GM23338 (cell line): ENCODE measurements at regions not wholly inside any gene's neighbourhood (a gene's known extent, or its start where the extent isn't known, plus 50 kb on each side); places are given as distances from the start of the nearest gene placed in this dataset.

Experiments
- ATAC-seq: fragments of 200-7000 bp; cut with Tn5 transposase; 3 replicates; pipeline ENCODE4 v1.9.1; 2020
- DNase-seq: peaks from one replicate; pipeline ENCODE4 v3.0.0-alpha.2; 2015; ENCODE audit warnings: low spot score
- H2AFZ ChIP-seq: fragments of 200-600 bp; sonication (generic); 2 replicates; pipeline ENCODE4 v1.8.0; 2016; ENCODE audit warnings: antibody characterized with exemption, mild to moderate bottlenecking, moderate library complexity
- H3F3A ChIP-seq: fragments of 200-600 bp; sonication (generic); replicated peaks from 2 replicates; pipeline ENCODE4 v1.8.0; 2017; ENCODE audit warnings: antibody characterized with exemption, mixed run types, low read depth
- H3K27ac ChIP-seq: fragments of 200-600 bp; sonication (generic); 2 replicates; pipeline ENCODE4 v1.6.1; 2016; ENCODE audit warnings: low read depth
- H3K27me3 ChIP-seq: fragments of 200-600 bp; sonication (generic); 2 replicates; pipeline ENCODE4 v1.8.0; 2016; ENCODE audit warnings: mild to moderate bottlenecking, mixed run types, moderate library complexity; ENCODE audit not compliant: insufficient read depth
- H3K36me3 ChIP-seq: fragments of 200-600 bp; sonication (generic); 2 replicates; pipeline ENCODE4 v1.8.0; 2016; ENCODE audit warnings: mild to moderate bottlenecking; ENCODE audit not compliant: insufficient read depth
- H3K4me1 ChIP-seq: fragments of 200-600 bp; sonication (generic); 2 replicates; pipeline ENCODE4 v1.8.0; 2016; ENCODE audit warnings: mild to moderate bottlenecking, moderate library complexity; ENCODE audit not compliant: insufficient read depth
- H3K4me2 ChIP-seq: fragments of 200-600 bp; sonication (generic); 2 replicates; pipeline ENCODE4 v1.7.1; 2017; ENCODE audit warnings: mixed run types
- H3K4me3 ChIP-seq: fragments of 200-600 bp; sonication (generic); 2 replicates; pipeline ENCODE4 v1.6.1; 2016; ENCODE audit warnings: mixed run types
- H3K79me2 ChIP-seq: fragments of 200-600 bp; sonication (generic); replicated peaks from 2 replicates; pipeline ENCODE4 v1.8.0; 2017; ENCODE audit warnings: mild to moderate bottlenecking; ENCODE audit not compliant: insufficient read depth
- H3K9me2 ChIP-seq: fragments of 200-600 bp; sonication (generic); 2 replicates; pipeline ENCODE4 v1.8.0; 2017; ENCODE audit not compliant: insufficient read depth
- H4K20me1 ChIP-seq: fragments of 200-600 bp; sonication (generic); replicated peaks from 2 replicates; pipeline ENCODE4 v1.8.0; 2017; ENCODE audit warnings: mild to moderate bottlenecking; ENCODE audit not compliant: insufficient read depth
- H3K27ac Mint-ChIP-seq: 2 replicates; pipeline ENCODE4 v1.8.0; 2020; ENCODE audit warnings: inconsistent platforms, mild to moderate bottlenecking, moderate library complexity, mixed read lengths
- H3K27me3 Mint-ChIP-seq: 3 replicates; pipeline ENCODE4 v1.8.0; 2022; ENCODE audit warnings: low read depth, mild to moderate bottlenecking, moderate library complexity, mixed read lengths, inconsistent platforms; ENCODE audit not compliant: insufficient read depth, poor library complexity
- H3K36me3 Mint-ChIP-seq: 3 replicates; pipeline ENCODE4 v1.8.0; 2021; ENCODE audit warnings: low read depth, mild to moderate bottlenecking, inconsistent platforms, moderate library complexity, mixed read lengths
- H3K4me1 Mint-ChIP-seq: 3 replicates; pipeline ENCODE4 v1.8.0; 2020; ENCODE audit warnings: mild to moderate bottlenecking, inconsistent platforms, mixed read lengths
- H3K4me3 Mint-ChIP-seq: 3 replicates; pipeline ENCODE4 v1.8.0; 2021; ENCODE audit warnings: moderate library complexity, mild to moderate bottlenecking, inconsistent platforms, mixed read lengths
- H3K9me3 Mint-ChIP-seq: 3 replicates; pipeline ENCODE4 v1.8.0; 2020; ENCODE audit warnings: moderate library complexity, mild to moderate bottlenecking, inconsistent platforms, mixed read lengths
- ETS1 ChIP-seq: IDR thresholded peaks from 2 replicates; pipeline ENCODE4 v1.6.1; 2016; ENCODE audit warnings: antibody characterized with exemption
- EZH2 ChIP-seq: fragments of 200-600 bp; sonication (generic); IDR thresholded peaks from one replicate; pipeline ENCODE4 v1.8.0; 2017; ENCODE audit warnings: antibody characterized with exemption, mild to moderate bottlenecking, low read depth; ENCODE audit not compliant: unreplicated experiment
- EZH2phosphoT487 ChIP-seq: fragments of 200-600 bp; sonication (generic); IDR thresholded peaks from one replicate; pipeline ENCODE4 v1.8.1; 2018; ENCODE audit warnings: antibody characterized with exemption; ENCODE audit not compliant: unreplicated experiment
- POLR2AphosphoS5 ChIP-seq: IDR thresholded peaks from 2 replicates; pipeline ENCODE4 v1.6.1; 2016; ENCODE audit warnings: antibody characterized with exemption, low read depth
- ZNF462 ChIP-seq: fragments of 250-450 bp; sonication (Bioruptor Pico); IDR thresholded peaks from 2 replicates; pipeline ENCODE4 v1.5.0; 2020; ENCODE audit warnings: mild to moderate bottlenecking, moderate library complexity
- TF ChIP-seq, protein P1 (sequence below): IDR thresholded peaks from one replicate; pipeline ENCODE4 v1.6.1; 2018; ENCODE audit warnings: antibody characterized with exemption; ENCODE audit not compliant: unreplicated experiment

DNA sequence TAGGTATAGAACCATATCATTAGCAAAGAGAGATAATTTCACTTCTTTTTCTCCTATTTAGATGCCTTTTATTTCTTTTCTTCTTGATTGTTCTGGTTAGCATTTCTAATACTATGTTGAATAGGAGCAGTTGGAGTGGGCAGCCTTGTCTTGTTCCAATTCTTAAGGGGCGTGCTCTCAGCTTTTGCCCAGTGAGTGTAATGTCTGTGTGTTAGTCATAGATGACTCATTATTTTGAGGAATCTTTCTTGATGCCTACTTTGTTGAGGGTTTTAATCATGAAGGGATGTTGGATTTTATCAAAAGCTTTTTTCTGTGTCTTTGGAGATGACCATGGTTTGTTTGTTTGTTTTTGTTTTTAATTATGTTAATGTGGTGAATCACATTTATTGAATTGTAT, 1453.1 kb upstream of the SLC39A10 start:
- Histone ChIP-seq H4K20me1 (no peaks in the 10 kb centered on the region), H3K4me3 (no peak overlapping the region), H3K27ac (no peak overlapping the region), H3F3A (no peaks in the 10 kb centered on the region), H2AFZ (no peak overlapping the region), H3K27me3 (no peaks in the 10 kb centered on the region), H3K36me3 (no peaks in the 10 kb centered on the region), H3K4me2 (no peak overlapping the region), H3K4me1 (no peaks in the 10 kb centered on the region), H3K79me2 (no peaks in the 10 kb centered on the region), H3K9me2 (peaks cover 13% of the 10 kb centered on the region; the same call in 1 of the 2 replicates)
- Mint-ChIP-seq H3K36me3 (no peaks in the 10 kb centered on the region), H3K9me3 (no peaks in the 10 kb centered on the region), H3K4me1 (no peaks in the 10 kb centered on the region), H3K27ac (no peak overlapping the region), H3K27me3 (no peaks in the 10 kb centered on the region), H3K4me3 (no peak overlapping the region)
- DNase-seq (no peak), ATAC-seq (no peak)
- TF ChIP-seq, protein P1, sequence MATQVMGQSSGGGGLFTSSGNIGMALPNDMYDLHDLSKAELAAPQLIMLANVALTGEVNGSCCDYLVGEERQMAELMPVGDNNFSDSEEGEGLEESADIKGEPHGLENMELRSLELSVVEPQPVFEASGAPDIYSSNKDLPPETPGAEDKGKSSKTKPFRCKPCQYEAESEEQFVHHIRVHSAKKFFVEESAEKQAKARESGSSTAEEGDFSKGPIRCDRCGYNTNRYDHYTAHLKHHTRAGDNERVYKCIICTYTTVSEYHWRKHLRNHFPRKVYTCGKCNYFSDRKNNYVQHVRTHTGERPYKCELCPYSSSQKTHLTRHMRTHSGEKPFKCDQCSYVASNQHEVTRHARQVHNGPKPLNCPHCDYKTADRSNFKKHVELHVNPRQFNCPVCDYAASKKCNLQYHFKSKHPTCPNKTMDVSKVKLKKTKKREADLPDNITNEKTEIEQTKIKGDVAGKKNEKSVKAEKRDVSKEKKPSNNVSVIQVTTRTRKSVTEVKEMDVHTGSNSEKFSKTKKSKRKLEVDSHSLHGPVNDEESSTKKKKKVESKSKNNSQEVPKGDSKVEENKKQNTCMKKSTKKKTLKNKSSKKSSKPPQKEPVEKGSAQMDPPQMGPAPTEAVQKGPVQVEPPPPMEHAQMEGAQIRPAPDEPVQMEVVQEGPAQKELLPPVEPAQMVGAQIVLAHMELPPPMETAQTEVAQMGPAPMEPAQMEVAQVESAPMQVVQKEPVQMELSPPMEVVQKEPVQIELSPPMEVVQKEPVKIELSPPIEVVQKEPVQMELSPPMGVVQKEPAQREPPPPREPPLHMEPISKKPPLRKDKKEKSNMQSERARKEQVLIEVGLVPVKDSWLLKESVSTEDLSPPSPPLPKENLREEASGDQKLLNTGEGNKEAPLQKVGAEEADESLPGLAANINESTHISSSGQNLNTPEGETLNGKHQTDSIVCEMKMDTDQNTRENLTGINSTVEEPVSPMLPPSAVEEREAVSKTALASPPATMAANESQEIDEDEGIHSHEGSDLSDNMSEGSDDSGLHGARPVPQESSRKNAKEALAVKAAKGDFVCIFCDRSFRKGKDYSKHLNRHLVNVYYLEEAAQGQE = no peak
- TF ChIP-seq POLR2AphosphoS5 (no peak), EZH2phosphoT487 (no peak), ETS1 (no peak), ZNF462 (no peak), EZH2 (no peak)
